ENCODE measurements at regions not wholly inside any gene's neighbourhood (a gene's known extent, or its start where the extent isn't known, plus 50 kb on each side); places are given as distances from the start of the nearest gene placed in this dataset.

DNA sequence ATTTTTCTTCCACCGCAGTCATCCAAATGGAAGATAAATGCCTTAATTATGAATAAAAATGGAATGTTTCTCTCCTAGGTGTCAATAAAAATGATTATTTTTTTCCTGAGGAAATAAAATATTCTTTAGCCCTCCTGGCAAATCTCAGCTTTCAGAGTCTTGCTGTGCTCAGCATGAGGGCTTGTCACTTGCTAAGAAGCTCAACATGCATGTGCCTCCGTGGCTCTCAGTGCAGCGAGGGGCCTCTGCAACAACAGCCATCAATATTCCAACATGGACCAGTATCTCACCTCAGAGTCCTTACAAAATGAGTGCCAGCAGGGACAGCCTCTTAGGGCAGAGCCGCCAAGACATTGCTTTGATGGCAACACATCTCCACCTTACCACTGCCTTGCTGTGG is 159.5 kb upstream of the TMPO start:
- no peak for FAIRE-seq

DNA sequence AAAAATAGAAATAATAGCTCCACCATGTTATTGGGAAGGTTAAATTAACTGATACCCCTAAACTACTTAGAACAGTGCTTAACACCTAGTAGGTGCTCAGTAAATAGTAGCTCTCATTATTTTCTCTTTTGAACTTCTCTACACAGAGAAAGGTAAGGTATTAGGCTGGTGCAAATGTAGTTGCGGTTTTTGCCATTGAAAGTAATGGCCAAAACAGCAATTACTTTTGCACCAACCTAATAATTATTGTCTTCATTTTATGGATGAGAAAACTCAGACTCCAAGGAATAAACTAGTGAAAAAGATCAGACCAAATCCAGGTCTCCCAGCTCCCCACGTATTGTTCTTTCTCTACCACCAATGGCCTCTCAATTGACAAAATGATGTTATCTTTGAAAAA is 157.2 kb upstream of the TMPO start:
- FAIRE-seq, result no peak

DNA sequence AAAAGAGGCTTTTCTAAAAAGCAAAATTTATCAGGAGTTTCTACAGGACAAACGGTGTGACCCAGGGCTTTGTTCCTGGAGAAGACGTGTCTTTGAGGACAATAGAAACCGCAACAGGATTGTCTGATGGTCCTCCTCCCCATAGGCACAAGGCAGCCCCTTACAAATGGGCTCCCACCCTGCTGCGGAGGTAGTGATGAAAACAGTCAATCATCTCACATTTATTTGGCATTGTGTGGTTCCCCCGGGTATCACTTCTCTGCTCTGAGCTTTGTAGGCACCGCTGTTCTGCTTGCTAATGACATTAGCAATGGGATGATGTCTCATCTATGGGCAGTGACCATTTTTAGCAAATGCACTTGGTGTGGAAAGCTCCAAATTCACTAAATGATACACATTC is 155.5 kb upstream of the TMPO start:
- no peak for FAIRE-seq

DNA sequence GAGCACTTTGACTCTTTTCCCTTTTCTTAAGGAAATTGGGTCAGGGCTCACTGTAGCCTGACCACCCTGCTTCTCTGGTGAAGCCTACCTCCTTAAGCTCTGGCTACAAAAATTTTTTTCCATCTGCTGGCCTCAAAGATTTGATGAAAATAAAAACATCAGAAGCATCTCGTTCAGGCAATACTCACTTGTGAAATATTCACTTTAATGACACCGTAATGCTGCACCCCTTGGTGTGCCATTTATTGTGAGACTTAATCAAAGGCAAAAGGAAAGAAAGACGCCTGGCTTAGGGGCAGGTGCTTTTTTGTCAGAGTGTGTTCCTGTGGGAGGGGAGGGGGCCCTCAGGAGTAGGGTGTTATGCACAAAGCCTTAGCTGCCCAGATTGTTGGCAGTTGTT is 155.0 kb upstream of the TMPO start:
- FAIRE-seq, result no peak

DNA sequence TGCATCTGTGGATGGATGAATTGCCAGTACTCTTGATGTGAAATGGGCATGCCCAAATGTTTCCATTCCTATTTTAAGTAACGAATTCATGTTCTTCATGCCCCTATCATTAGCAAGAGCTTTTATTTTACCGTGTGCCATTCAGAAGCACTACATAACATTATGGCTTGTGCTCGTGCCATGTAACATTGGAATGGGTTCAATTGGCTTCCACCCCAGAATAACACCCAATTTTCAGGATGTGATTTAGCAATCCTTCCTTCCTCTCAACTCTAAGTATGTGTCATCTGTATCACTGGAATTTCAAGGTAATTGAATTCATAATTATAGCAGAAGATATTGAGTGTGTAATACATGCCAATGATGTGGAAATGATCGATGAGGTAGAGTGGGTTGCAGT is 145.8 kb upstream of the TMPO start:
- no peak for FAIRE-seq

DNA sequence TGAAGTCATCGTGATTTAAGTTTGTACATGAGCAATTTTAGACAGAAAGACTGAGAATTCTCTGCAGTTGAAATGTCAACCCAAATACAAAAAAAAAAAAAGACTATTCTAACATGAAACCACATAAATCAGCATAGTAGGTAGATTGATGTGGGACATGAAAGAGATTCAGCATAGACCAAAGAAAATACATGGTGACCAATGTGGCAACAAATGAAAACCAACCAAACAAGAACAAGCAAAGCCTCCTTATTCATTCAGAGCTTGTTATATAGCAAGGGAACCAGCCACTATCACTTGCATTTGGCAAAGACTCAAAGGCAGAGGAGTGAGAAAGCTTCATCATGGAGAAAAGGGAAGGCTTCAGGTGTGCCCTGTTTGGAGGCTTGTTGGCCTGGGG is 144.4 kb upstream of the TMPO start:
- FAIRE-seq, result no peak

DNA sequence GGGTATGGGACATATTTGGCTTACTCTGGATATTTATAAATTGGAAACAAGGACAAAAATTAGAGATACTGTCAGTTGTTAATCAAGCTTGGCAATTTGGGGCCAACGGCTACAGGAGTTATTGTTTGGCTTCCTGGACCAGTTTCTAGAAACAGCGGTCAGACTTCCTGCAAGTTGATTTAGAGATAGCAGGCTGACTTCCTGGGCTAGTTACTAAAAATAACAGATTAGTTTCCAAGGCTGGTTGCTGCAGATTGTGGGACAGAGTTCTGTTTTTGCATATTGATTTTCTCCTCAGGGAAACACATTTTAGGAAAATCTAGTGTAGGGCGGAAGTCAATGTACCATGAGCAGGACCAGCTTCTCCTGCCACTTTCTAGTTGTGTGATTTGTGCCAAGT is 144.0 kb upstream of the TMPO start:
- no peak for FAIRE-seq

DNA sequence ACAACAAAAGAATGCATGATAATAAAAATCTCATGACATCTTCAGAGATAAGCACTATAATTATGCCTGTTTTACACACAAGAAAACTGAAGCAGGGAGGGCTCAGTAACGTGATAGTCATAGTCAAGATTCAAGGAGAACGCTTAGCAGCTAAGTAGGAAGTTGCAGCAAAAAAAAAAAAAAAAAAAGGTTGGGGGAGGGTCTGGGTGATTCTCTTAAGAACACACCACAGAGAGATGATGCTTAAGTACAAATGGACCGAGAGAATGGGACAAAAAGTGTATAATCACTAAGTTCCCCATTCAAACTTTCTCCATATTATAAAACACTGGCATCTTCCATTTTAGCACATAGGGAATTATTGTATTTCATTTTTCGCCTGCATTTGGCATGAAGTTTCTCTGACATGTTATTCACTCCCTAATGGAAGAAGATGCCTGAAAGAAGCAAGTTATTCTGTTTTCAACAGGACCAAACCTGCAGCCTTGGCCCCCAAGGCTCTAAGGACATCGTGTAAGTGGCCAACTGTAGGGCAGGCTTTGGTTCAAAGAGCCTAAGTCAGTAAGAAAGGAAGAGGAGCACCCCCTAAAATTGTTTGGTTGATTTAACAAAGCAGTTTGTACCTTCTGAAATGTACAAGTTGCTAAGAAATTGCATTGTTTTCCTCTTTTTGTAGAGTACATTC is 142.9 kb upstream of the TMPO start:
- no peak for FAIRE-seq

DNA sequence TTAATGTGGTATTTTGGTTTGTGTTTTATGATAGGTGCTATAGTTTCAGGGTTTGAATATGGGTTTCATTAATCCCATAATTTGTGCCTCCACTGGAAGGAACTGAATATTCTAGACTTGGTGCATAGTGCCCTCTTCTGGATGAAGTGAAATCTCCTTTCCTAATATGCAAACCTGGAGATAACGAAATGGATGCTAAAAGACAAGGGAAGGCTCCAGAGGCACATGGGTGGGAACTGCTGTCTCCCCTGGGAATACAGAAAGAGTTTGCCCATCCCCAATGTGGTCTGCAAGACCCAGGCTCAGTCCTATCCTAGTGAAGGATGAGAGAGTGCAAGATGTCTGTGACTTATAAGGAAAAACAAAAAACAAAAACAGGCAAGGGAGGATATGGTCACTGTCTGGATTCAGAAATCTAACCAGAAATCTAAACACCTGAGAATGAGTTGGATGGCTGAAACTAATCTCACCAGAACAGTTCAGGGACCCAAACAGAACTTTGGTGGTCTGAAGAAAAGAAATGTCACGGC is 142.3 kb upstream of the TMPO start:
- FAIRE-seq, result peak; percentile 52

DNA sequence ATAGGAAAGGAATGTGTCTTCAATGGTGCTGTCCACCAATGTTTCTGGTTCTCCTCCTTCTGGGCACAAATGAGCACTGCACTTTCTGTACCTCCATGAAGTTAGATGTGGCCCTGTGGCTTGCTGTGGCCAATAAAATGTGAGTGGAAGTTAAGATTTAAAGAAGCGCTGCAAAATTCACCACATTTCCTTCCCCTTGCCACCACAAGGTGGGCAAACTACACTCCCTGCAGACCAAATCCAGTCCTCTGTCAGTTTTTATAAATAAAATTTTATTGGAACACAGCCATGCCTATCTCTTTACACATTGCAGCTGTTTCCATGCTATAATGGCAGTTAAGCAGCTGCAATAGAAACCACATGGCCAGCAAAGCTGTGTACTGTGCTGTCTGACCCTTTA is 141.4 kb upstream of the TMPO start:
- no peak for FAIRE-seq

DNA sequence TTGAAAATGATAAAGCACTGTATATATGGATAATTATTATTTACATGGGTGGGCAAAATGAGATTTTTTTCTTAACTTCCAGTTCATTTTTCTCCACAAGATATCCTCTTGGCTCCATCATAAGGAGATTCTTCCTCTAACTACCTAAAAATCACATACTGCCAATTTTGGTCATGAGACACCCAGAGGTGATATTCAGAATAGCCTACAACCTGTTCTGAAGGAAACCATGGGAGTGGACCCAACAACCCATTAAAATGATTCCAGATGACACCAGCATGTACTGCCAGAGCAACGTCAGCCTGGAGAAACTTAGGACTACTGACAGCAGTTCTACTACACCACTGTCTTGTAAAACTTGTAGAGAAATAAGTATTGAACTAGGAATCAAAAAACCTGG is 136.3 kb upstream of the TMPO start:
- no peak for FAIRE-seq

DNA sequence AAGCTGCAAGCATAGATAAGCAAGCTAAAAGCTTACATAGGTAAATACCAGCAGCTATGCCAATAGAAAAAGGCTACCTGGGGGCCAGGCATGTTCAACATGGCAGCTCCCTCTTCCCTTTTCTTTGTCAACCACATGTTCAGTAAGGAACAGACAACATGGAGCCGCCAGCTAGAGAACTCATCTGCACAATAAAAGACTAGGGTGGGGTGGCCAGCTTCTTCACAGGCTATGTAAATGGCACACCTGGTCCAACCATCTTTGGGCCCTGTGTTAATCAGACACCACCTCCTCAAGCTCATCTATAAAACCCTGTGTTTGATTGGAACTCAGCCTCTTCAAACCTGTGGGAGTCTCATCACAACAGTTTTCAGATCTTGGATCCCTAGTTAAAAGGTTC is 129.7 kb upstream of the TMPO start:
- FAIRE-seq, result no peak

DNA sequence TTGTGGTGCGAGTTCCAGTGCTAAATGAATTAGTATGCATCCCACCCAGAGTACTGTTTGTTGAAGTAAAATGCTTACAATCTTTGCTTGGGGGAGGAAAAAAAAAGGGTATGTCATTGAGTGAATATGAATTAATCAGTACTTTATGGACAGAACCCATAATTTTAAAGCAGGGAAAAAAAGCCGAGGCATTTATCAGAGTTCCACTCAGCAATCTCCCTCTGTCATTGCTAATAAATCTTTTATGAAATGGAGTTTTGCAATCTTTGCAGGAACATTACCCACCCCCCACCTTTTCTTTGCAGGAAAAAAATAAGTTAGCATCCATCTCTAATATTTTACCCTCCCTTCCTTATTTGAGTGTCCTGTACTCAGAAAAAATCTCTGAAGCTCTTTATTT is 127.9 kb upstream of the TMPO start:
- no peak for FAIRE-seq

DNA sequence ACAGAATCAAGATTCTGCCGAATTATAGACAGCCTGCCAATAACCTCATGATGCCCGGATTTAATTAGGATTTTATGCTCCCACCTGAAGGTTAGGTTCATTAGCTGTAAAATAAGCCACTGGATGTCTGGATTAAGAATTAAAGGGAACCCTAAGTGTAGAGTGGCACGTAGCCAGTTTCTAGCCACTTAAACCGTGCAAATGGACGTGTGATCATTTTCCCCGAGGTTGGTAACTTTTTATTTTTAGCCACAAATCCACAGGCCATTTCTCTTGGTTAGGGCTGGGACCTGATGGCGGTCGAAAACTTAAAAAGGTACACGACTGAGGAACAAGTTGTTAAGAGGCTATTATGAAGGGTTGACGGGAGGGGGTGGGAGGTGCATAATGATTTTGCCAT is 127.3 kb upstream of the TMPO start:
- no peak for FAIRE-seq

DNA sequence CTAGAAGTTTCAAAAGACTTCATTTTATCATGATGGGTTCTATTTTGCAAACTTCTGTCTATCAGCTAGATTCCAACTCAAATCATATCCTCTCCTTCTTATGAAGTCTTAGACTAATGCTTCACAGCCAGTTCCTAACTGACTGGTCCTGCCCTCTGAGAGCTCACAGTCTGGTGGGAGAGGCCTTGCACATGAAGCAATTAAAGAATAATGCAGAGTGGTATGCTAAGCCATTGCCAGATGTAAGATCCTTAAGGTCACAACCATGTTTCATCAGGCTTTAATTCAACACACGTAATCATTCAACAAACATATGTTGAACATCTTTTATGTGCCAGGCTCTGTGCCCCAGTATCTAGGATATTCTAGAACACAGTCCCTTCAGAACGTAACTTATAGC is 125.8 kb upstream of the TMPO start:
- no peak for FAIRE-seq

DNA sequence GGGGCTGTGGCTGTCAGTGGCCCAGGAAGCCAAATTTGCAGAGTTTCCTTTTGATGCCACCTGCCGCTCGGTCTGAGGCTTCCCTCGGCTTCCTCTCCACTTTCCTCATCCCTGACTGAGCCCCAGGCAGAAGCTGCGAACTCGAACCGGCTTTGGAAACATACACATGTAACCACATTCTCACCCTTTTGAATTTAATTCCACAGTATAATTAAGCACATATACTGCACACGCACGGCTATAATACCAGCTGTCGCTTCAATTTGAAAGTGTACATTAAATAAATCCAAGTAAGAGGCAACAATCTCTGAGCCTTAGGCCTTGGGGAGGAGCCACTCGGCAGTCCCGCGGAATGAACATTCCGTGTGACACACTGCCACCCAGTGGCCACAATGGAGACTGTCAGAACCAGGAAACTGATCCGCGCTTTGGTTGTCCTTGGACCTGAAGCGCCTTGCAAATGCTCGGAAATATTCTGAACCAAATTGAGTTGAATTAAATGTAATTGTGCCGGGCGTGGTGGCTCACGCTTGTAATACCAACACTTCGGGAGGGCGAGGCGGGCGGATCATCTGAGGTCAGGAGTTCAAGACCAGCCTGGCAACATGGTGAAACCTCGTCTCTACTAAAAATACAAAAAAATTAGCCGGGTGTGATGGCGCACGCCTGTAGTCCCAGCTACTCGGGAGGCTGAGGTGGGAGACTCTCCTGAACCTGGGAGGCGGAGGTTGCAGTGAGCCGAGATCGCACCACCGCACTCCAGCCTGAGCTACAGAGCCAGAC is 117.9 kb upstream of the TMPO start:
- peak; percentile 54 for FAIRE-seq

DNA sequence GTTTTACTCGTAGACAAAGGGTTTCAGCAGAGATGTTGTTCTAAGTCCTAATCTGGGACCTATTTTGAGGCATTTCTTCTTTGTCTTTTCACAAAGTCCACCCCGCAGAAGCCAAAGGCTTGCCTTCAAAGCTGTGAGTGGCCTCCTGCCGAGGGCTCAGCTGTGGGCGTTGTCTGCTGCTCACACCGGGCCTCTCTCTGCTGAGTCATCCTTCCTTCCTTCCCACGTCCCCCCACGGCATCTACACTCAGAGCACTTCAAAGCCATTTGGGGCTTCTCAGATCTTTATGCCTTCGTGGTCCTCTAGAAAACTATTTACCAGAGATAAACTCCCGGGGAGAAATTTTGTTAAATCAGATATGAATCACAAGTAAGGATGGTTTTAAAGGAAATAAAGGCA is 115.9 kb upstream of the TMPO start:
- no peak for FAIRE-seq

DNA sequence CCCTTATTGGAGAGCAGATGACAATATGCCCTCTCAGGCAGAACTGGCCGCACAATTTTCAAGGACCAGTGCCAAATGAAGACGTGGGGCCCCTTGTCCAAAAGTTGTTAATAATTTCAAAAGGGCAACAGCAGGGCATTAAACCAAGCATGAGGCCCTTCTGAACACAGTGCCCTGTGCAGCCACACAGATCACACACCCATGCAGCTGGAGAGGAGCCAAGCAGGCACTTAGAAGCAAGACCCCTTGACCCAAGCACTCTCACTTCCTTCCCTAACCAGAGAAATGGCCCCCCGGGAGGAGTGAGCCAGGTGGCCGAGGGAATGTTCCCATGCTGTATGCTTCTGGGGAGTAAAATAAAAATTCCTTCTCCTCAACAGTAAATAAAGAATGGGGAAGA is 114.0 kb upstream of the TMPO start:
- no peak for FAIRE-seq

DNA sequence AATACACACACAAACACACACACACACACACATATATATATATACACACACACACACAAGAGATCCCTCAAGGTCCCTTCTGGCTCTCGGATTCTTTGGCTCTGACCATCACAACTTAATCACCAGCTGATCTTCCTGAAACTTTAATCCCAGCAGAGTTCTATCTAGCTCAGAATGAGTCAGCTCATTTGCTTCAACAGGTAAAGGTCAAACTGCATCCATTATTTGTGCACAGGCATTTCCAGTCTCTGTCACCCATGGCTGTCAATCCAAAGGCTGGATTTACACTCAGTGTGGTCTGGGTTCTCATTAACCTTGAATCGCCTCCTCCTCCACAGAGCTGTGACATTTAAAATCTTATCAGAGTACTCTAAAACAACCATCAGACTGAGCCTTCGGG is 113.3 kb upstream of the TMPO start:
- FAIRE-seq, result no peak

DNA sequence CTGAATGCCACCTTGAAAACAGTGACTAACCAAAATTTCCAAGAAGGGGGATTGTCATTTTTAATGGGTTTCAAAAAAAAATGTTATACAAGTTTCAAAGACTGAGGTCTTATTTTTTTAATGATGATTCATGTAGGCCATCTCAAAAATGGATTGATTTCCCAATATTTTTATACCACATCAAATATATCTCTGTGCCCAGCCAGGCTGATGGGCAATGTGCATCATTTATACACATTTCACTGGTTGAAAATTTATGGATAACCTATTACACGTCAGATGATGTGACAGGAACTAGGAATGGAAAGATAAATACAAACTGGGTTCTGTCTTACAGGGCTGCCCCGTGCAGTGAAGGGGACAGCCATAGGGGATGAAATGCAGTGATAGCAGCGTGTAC is 112.7 kb upstream of the TMPO start:
- no peak for FAIRE-seq

DNA sequence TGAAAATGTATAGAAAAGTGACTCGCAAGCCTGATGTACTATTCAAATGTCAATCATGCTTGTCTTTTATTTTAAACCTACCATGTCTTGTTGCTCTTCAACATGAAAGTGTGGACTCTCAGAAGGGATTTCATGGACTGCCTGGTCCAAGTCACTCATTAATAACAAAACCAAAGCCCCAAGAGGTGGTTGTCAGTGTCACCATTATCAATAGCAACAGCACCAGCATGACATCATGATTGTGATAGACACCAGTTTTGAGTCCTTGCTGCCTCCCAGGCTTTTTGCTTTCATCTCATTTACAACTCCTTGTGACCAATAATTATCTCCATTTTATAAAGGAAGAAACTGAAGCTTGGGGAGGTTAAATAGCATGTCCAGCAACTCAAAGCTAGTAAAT is 112.0 kb upstream of the TMPO start:
- no peak for FAIRE-seq

DNA sequence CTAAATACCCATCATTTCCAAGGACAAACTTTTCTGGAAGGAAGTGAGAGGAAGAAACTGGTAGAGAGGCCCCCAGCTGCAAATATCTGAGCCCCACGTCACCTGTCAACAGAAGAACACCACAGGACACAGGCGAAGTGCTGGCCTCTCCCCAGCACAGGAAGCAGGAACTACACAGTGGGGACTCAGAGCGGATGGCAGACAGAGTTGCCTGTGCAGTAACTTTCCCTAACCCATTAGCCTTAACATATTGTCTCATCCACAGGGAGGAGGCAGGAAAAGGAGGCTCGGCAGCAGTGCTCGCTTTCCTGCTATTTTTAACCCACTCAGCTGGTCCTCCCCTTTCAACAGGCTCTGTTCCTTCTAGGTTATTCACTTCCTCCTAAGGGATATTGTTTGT is 111.5 kb upstream of the TMPO start:
- FAIRE-seq, result no peak

DNA sequence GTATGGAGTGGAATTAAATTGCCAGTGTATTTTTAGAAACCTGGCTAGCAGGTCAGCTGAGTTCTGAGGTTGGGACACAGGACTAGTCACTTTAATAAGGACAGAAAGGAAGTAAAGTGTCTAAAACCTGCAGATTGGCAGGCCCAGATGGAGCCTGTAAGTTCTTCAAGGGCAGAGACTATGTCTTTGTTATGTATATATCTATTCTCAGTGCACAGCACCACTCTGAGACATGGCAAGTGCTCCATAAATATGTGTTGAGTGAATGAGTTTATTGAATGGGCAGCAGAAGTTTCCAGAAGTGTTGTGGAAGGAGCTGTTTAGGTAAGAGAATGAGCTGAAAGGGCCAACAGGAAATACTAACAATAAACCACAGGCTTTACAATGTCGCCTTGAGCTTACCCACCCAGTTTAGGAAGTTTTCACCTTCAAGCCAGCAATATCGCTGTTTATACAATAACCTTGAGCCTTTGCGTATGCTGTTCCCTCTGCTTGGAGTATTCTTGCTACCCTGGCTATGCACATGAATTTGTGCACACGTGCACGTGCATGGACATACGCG is 109.5 kb upstream of the TMPO start:
- no peak for FAIRE-seq

DNA sequence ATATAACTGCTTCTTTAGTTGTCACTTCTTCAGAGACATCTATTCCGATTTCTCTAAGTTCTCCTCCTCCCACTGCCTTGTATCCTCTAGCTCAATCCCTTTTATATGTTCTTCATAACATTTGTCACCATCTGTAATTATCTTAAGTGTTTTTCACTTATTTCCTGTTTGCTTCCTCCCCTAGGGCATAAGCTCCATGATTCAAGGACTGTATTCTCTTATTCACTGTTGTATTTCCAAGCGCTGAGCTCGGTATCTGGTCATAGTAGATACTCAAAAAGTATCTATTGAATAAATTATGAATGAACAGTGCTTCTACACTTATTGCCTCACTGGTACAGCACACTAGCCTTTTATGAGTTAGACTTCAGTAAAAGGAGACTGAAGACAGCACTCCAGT is 109.0 kb upstream of the TMPO start:
- no peak for FAIRE-seq
